ENCODE measurements at regions not wholly inside any gene's neighbourhood (a gene's known extent, or its start where the extent isn't known, plus 50 kb on each side); places are given as distances from the start of the nearest gene placed in this dataset.

DNA sequence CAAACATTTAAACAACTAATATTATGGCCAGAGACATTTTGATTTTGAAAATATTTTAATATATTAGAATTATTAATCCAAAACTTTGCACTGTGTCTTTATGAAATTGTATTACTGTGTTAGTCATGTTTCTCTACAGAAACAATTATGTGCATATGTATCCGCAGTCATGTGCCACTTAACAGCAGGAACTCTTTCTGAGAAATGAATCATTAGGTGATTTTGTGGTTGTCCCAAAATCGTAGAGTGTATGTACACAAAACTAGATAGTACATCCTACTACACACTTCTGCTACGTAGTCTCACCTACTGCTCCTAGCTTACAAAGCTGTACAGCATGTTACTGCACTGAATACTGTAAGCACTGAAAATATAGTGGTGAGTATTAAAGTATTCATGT, 479.2 kb upstream of the DSEL start:
- no peak for ATAC-seq (ENCODE audit: low read depth)
- no peak overlapping the region for H3K27ac Mint-ChIP-seq
- H3K4me1 Mint-ChIP-seq, result no peaks in the 10 kb centered on the region
- no peaks in the 10 kb centered on the region for H3K9me3 Mint-ChIP-seq
- no peak for DNase-seq
- no peaks in the 10 kb centered on the region for H3K27me3 Mint-ChIP-seq
- CTCF ChIA-PET, result no interaction called here
- H3K4me3 Mint-ChIP-seq, result no peak overlapping the region
- intact Hi-C loops (cut with micrococcal nuclease), result no loop called here
- H3K36me3 Mint-ChIP-seq (ENCODE audit: low read depth), result no peaks in the 10 kb centered on the region
- TF ChIP-seq, protein P1, sequence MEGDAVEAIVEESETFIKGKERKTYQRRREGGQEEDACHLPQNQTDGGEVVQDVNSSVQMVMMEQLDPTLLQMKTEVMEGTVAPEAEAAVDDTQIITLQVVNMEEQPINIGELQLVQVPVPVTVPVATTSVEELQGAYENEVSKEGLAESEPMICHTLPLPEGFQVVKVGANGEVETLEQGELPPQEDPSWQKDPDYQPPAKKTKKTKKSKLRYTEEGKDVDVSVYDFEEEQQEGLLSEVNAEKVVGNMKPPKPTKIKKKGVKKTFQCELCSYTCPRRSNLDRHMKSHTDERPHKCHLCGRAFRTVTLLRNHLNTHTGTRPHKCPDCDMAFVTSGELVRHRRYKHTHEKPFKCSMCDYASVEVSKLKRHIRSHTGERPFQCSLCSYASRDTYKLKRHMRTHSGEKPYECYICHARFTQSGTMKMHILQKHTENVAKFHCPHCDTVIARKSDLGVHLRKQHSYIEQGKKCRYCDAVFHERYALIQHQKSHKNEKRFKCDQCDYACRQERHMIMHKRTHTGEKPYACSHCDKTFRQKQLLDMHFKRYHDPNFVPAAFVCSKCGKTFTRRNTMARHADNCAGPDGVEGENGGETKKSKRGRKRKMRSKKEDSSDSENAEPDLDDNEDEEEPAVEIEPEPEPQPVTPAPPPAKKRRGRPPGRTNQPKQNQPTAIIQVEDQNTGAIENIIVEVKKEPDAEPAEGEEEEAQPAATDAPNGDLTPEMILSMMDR (IDR thresholded peaks at IDR 0.05), result no peak
- POLR2A ChIA-PET, result no interaction called here

DNA sequence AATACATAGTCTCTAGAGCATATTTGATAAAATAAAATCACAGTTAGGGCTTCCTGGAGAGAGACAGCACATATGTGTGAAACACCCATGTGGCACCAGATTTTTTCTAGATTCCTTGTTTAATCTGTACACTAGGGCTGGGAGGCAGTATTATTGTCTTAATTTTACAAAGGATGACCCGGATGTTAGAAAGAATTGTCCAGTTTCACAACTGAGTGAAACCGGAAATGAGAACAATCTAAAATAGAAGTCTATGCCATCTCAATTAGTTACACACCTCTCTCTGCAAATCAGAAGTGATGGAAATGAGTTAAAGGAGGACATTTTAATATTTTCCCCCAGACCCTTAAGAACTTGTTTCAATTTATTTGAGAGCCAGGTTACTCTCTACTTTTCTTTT, 463.7 kb upstream of the DSEL start:
- Mint-ChIP-seq H3K4me3 (no peak overlapping the region), H3K27me3 (no peaks in the 10 kb centered on the region), H3K9me3 (no peaks in the 10 kb centered on the region), H3K4me1 (no peaks in the 10 kb centered on the region), H3K27ac (no peak overlapping the region), H3K36me3 (ENCODE audit: low read depth) (no peaks in the 10 kb centered on the region)
- no peak for DNase-seq
- TF ChIP-seq, protein P1 (IDR thresholded peaks at IDR 0.05), result no peak
- CTCF ChIA-PET, result no interaction called here
- POLR2A ChIA-PET, result no interaction called here
- intact Hi-C loops (cut with micrococcal nuclease), result no loop called here
- no peak for ATAC-seq (ENCODE audit: low read depth)

- H3K36me3 Mint-ChIP-seq (ENCODE audit: low read depth), result no peaks in the 10 kb centered on the region
- no peak for ATAC-seq (ENCODE audit: low read depth)
- no peak for DNase-seq
- intact Hi-C loops (cut with micrococcal nuclease), result no loop called here
- ChIA-PET POLR2A (no interaction called here), CTCF (no interaction called here)
- H3K27me3 Mint-ChIP-seq, result no peaks in the 10 kb centered on the region
- TF ChIP-seq, protein P1 (IDR thresholded peaks at IDR 0.05), result no peak
- no peak overlapping the region for H3K27ac Mint-ChIP-seq
- no peak overlapping the region for H3K4me3 Mint-ChIP-seq
- H3K9me3 Mint-ChIP-seq, result no peaks in the 10 kb centered on the region
- H3K4me1 Mint-ChIP-seq, result no peaks in the 10 kb centered on the region
These were observed 460.6 kb upstream of the DSEL start for GRCh38 chr18:67977067-67977616.

DNA sequence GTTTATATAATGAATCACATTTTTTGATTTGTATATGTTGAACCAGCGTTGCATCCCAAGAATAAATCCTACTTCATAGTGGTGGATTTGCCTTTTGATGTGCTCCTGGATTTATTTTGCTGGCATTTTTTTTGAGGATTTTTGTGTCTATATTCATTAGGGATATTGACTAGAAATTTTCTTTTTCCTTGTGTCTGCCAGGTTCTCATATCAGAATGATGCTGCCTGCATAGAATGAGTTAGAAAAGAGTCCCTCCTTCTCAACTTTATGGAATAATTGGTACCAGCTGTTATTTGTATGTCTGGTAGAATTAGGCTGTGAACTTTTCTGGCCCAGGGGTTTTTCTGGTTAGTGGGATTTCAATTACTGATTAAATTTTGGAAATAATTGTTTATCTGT, 457.4 kb upstream of the DSEL start:
- Mint-ChIP-seq H3K27ac (no peak overlapping the region), H3K9me3 (no peaks in the 10 kb centered on the region), H3K4me3 (no peak overlapping the region), H3K27me3 (no peaks in the 10 kb centered on the region), H3K36me3 (ENCODE audit: low read depth) (no peaks in the 10 kb centered on the region), H3K4me1 (no peaks in the 10 kb centered on the region)
- intact Hi-C loops (cut with micrococcal nuclease), result no loop called here
- ChIA-PET POLR2A (no interaction called here), CTCF (no interaction called here)
- no peak for DNase-seq
- ATAC-seq (ENCODE audit: low read depth), result no peak
- TF ChIP-seq, protein P1 (IDR thresholded peaks at IDR 0.05), result no peak

- intact Hi-C loops (cut with micrococcal nuclease), result no loop called here
- Mint-ChIP-seq H3K4me1 (no peaks in the 10 kb centered on the region), H3K27me3 (no peaks in the 10 kb centered on the region), H3K4me3 (no peak overlapping the region), H3K9me3 (no peaks in the 10 kb centered on the region), H3K36me3 (ENCODE audit: low read depth) (no peaks in the 10 kb centered on the region), H3K27ac (no peak overlapping the region)
- DNase-seq (no peak), ATAC-seq (ENCODE audit: low read depth) (no peak)
- TF ChIP-seq, protein P1 (IDR thresholded peaks at IDR 0.05), result no peak
- POLR2A ChIA-PET, result no interaction called here
- CTCF ChIA-PET, result no interaction called here
These were observed 452.9 kb upstream of the DSEL start for GRCh38 chr18:67969458-67969857.
